HCEC 1CT (cell line): ENCODE measurements at regions not wholly inside any gene's neighbourhood (a gene's known extent, or its start where the extent isn't known, plus 50 kb on each side); places are given as distances from the start of the nearest gene placed in this dataset.

ENCODE experiments used
- DNase-seq: peaks from one replicate; pipeline ENCODE4 v3.0.0-alpha.2; 2017

DNA sequence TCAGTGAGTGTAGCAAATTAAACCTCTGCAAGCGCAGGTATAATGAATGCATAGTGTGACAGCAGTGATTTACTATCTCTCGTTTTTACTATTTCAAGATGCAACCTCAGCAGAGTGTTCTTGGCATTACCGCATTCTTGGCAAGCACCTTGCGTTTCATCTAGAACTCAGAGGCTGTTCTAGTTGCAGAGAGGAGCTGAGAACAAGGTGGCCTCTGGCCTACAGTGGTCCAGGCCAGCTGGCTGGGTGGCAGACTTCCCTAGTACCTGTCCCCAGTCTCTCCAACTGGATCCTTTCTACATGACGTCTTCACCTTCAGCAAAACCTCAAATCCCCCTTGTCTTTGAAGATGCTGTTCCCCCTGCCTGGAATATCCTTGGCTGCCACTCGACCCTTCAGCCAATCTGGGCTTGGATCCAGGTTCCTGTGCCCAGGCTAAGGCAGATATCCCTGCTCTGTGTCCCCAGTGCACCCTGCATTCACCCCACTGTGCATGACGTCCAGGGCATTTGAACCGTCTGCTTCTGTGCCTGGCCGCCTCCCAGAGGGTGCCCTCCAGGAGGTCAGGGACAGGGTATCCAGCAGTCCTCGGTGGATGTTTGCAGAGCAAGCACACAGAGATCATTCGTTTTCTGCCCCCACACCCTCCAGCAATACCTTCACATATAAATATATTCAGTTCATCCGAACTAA is 120.4 kb upstream of the CPEB4 start:
- no peak for DNase-seq

DNA sequence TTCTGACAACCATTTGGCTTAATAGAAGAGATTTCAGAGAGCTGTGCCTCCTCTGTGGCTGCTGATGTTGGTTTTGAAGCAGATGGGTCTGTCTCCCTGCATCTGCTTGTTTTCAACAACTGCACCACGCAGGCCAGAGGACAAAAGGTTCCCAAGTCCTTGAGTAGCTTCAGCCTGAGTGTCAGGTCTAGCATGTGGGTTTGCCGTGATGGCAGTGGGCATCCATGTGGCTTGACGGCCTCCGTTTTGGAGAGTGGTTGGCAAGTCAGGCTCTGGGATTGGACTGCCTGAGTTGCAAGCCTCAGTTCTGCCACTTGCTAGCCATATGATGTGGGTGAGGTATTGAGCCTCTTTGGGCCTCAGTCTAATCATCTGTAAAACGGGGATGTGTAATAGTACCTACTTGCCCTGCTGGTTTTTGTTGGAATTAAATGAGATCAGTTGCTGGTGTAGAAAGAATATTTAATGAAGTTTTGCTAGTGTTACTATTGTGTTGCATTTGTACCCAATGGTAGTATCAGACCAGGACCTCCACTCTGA is 119.8 kb upstream of the CPEB4 start:
- DNase-seq: no peak

DNA sequence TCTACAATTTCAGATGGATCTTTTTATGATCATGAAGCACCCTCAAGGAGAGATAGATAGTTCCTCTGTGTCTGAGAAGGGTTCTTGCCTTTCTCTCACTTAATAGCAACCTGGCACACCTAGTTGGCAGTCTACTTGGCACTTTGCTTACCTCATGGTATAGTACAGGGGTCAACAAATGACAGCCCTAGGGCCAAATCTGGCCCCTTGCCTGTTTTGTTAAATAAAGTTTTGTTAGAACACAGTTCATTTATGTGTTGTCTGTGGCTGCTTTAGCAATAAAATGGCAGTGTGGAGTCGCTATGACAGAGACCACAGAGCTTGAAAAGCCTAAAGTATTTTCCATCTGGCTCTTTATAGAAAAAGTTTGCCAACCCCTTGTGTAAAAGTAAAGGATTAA is 119.3 kb upstream of the CPEB4 start:
- no peak for DNase-seq

DNA sequence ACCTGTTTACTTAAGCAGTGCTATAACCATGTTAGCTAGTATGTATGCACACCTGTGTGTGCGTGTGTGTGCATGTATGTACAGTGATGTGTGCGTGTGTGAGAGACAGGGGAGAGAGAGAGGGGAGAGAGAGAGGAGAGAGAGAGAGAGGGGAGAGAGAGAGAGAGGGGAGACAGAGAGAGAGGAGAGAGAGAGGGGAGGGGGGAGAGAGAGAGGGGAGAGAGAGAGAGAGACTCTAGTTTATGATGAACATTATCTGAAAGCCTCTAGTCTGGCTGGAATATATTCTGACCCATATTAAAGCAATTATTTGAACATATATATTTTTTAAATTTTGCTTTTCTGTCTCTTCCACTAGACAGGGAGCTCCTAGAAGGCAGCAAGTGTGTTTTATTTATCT is 117.5 kb upstream of the CPEB4 start:
- no peak for DNase-seq

DNA sequence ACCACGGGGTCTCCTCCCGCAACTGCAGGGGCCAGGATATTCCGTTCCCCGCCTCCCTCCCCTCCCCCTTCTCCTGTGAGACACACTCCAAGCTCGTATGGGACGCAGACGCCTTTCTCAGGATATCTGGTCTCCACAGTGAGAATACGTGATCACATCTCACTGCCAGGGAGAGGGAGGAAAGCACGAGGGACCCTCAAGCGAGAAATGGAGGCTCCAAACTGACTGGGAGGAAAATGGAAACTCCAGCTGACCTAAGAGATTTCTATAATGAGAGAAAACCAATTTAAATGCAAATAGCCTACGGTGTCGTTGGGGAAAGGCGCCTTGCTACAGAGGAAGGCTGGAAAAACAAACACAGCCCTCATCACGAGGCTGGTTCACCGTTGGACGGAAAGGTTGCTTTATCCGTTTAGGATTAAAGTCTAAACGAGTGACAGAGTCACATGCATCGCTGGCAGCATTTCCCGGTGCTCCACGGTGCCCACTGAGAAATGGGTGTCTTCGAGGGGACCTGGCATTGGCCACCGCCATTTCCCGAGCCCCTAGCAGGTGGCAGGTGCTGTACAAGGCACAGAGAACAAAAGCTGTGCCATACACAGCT is 116.9 kb upstream of the CPEB4 start:
- DNase-seq: no peak

DNA sequence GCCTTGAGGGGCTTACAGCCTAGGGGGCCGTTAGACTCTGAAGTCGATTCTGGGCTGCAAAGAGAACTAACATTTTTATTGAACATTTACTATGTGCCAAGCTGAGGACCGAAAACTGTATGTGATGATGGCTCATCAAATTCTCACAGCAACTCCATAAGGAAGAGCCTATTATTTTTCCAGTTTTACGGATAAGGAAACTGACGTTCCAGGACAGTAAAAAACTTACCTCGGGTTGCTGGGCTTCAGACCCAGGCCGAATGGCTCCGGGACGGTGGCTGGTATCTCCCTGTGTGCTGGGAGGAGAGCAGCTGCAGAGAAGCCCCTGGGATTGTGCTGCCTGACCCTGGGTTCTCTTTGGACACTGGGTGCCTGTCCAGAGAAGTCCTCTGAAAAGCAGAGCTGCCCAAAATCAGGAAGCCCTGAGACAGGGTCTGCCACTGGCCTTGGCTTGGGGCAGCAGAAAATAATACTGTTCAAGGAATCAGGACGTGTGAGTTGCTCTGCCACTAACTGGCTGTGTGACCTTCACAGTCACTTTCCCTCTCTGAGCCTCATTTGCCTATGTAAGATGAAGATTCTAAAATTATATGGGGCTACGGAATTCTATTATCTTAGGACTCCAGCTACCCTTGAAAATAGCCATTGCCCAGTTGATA is 116.3 kb upstream of the CPEB4 start:
- DNase-seq: no peak

DNA sequence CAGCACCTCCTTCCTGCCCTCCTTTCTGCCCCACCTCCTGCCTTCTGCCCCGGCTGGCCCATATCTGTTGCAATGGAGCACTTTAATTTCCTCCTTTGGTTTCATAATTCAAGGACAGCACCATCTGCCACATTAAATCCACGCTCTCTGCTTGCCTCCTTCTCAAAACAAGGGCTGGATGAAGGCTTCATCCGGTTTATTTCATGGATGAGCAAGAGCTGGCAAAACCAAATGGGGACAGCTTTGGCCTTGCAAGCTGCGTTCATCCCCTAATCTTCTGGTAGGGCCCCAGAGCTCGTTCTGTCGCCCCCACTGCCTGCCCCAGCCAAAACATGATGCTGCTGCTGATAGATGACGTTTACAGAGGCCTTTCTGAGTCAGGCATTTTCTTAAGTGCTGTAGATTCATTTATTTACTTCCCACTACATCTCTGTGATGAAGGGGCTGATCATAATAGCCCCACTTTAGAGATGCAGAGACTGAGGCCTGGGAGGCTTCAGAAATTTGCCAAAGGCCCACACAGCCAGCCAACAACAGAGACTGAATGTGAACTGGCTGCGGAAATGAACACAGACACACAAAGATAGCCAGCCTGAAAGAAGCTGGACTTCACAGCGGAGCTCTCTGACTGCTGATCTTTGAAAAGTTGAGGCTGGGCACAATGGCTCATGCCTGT is 115.6 kb upstream of the CPEB4 start:
- DNase-seq: no peak

DNA sequence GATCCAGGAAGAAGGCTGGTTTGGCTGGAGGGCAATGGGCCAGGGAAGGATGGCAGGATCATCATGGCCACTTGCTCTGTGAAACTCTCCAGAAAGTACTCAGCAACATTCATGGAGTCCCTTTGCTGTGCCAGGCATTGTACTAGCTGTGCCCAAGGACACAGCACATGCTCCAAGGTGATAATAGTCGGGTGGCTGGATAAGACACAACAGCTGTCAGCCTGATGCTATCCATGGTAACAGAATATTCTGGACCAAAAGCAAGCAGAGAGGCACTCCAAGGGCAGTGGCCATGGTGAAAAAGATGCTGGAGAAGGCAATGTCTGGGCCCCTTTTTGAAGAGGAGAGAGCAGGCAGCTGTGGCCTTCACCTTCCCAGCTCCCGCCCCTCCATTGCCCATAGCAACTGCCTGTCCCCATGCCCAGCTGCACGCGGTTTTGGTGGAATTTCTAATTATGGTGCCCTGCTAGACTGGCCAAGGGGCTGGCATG is 113.8 kb upstream of the CPEB4 start:
- no peak for DNase-seq

DNA sequence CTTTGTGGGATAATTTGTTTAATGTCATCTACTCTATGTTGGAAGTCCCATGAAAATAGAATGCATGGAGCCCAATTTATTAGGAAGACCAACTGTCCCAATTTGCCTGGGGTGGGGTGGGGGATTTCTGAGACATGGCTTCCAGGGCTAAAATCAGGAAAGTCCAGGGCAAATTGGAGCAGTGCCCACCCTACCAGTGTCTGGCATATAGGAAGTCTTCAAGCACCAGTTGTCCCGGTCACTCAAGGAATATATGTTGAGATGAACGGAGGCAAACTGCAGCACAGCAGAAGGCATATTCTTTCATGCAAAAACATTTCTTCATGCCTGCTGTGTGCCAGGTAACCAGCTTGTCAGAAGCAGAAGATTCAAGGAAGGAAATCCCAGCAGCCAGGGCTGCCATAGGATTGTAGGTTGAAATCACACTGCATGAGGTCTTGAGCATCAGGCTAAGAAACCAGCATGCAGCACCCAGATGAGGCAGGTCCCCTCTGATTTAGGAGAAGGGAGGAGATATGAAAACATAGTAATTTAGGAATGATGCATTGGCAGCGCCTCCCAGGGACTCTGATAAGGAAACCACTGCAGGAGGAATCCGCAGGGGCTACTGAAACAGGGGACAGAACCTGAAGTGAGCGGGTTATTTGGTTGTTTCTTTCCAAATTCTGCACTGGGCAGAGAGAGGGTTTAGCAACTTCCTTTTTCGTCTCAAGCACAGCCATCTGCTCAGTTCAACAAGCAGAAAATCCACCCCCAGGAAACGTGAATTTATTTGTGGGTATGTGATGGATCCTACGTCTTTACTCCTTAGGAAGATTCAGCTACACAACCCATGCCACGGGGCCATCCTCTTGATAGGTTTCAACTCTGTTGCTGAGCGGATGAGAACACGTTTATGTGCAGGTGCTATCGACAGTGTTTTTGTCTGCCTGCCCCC is 112.6 kb upstream of the CPEB4 start:
- DNase-seq: no peak

DNA sequence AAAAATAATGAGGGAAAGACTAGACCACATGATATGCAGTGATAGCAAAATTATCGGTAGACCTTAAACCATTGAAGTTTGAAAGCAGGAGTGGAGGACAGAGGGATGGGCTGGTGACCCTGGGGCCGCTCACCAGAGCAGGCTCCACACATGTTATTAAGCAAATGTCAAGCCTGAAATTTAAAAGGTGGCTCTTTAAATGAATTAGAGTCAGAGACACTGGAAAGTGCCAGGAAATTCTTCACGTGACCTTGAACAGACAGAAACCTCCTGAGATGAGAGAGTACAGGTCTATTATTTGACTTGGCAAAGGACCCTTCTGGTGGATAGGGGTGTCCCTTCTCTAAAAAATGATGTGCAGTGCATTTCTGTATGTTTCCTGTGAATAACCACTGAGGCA is 111.0 kb upstream of the CPEB4 start:
- DNase-seq: no peak

DNA sequence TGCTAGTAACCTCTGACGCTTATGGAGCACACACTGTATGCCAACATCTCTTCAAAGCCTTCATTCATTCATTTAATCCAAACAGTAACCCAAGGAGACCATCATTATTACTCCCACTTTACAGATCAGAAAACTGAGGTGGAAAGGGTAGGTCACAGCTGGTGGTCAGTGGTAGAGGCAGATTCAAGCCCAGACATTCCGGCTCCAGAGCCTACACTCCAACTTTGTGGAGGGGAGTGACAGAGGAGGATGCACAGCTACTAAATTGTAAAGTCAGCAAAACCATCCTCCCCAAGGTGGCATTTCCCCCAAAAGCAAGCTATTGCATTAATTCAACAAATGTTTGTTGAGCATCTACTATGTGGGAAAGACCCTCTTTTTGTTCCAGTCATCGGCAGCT is 110.5 kb upstream of the CPEB4 start:
- DNase-seq: no peak

DNA sequence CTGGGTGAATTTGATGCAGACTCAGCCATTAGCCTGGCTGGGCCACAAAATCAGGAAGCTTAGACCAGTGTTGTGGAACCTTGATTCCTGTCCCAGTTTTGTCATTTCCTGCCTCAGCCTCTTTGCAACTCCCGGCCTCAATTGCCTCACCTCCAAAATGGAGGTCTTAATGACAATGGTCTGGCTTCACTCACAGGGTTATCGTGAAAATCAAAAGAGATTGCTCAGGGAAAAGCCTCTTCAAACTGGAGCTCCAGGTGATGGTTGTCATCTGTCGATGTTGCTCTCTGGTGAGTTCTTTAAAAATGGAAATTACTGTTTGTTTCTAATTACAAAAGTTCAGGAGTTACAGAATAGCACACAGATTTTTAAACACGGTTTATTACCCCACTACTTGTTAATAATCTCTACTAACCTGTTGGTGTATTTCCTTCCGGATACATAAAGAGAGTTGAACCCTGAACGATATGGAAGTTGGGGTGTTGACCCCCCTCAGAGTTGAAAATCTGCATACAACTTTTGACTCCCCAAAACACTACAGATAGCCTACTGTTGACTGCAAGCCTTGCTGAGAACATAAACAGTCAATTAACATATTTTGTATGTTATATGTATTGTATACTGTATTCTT is 109.9 kb upstream of the CPEB4 start:
- DNase-seq: no peak

DNA sequence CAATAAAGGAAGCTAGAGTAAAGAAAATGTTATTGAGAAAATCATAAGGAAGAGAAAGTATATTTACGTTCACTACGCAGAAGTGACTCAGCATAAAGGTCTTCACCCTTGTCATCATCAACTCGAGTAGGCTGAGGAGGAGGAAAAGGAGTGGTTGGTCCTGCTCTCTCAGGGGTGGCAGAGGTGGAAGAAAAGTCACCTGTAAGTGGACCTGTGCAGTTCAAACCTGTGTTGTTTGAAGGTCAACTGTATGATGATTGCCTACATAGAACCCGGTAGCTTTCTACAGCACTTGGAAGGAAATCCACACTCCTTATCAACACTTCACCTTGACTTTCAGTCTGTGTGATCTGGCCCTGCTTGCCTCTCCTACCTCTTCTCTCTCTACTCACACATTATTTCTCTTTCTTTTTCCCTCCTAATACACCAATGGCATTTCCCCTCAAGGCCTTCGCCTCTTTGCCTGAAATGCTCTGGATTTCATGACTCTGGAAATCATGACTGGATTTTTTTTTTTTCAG is 109.3 kb upstream of the CPEB4 start:
- DNase-seq: peak; percentile 42

DNA sequence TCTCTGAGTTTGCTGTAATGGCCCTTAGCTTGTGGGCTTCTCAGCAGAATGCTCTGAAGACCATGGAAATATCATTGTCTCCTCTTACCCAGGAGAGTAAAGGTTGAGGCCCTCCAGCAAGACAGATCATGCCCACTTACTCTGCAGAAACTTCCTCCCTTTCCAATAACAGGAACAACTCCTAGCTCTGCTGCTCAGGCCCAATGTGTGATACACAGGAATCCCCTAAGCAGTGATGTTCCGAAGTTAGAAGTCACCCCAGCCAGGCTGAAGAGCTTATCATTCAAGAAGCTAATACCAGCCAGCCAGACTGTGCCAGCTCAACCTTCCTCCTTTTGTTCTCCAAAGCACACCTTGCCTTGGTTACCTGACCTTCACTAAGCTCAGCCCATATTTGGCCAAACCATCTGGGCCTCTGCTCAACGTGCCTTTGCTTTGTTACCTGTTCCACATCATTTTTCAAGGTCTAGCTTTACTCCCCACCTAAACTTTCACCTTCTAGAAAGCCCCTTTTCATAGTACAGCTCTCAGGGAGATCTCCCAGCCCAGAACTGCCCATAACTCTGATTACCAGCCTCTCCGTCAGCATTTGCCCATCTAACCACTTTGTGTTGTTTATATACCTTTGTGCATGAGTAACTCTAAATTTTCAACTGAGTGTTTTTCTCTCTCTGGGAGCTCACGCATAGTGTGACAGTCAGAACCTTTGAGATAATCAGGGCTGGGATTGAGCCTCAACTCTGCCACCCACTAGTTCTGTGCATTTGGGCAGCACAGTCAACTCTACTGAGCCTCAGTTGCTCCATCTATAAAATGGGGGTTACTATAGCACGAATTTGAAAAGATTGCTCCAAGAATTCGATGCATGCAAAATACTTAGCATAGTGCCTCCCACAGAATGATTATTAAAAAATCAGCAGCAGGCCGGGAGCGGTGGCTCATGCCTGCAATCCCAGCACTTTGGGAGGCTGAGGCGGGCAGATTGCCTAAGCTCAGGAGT is 107.6 kb upstream of the CPEB4 start:
- no peak for DNase-seq

DNA sequence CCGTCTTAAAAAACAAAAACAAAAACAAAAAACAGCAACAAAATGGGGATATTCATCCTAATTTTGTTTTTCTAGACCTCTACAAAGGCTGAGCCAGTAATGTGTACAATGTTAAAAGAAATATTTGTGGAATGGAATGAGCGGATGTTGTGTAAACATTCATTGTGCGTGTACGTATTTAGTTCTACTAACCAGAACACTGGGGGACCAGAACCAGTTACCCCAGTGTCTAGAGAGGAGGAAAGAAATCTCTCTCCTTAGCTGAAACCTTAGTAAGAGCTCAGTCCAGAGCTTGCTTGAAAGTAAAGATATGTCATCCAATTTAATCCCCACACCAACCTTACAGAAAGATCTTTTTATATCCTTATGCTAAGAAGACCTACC is 106.7 kb upstream of the CPEB4 start:
- DNase-seq: peak; percentile 65

DNA sequence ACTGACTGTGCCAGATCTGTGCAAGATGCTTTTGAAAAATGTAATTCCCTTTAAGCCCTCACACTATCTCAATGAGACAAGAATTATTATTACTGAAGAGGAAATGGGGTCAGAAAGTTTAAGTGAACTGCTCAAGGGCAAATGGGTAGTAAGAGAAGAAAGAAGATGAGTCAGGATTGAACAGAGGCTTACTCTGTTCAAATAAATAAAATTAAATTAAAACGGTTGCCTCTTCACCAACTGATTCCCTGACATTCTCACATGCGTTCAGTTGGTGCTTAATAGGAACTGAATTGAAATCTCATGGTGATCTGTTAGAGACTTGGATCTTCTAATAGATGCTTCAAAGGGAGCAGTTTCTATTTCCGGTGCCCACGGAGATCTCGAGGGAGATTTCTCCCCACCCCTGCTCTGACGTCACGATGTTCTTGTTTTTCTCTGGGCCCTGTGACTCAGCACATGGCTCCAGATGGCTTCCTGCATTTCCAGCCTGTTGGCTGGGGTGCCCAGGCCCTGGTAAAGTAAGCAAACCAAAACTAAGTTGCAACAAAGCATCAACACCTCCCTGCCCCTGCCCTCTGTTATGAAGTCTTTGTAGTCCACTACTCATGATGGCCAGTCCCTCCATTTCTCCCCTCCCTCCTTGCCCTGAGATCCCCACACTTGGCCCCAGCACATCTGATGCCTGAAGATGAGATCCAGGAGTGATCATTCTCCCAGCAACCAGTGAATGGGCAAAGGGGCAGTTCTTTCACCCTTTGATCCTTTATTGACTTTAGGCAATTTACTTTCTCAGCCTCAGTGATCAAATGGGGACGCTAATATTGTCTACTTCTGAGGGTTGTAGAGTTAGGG is 106.1 kb upstream of the CPEB4 start:
- peak; percentile 94 for DNase-seq

DNA sequence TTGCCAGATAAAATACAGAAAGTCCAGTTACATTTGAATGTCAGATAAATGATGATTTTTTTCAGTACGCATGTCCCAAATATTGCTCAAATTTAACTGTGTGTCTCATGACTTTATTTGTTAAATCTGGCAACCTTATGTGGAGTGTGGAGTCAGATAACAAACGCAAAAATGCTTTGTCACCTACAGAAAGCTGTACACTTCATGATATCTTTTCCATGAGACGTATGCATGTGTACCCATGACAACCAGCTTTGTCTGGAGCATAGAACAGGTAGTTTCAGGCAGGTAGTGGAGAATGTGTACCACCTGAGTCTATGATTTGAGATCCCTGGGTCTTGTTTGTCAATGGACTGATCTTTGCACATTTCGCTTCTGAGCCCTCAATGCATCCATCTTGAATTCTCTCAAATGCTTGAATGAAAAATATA is 105.5 kb upstream of the CPEB4 start:
- DNase-seq: no peak

DNA sequence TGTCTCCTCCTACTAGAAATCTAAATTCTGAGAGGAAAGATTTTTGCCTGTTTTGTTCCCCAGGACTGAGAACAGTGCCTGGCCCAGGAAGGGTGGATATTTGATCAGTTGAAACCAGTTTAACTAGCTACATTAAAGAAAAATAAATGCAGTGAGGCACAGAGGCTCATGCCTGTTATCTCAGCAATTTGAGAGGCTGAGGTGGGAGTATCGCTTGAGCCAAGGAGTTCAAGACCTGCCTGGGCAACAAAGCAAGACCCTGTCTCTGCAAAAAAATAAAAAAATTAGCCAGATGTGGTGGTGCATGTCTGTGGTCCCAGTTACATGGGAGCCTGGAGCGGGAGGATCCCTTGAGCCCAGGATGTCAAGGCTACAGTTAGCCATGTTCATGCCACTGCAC is 104.8 kb upstream of the CPEB4 start:
- DNase-seq: no peak

DNA sequence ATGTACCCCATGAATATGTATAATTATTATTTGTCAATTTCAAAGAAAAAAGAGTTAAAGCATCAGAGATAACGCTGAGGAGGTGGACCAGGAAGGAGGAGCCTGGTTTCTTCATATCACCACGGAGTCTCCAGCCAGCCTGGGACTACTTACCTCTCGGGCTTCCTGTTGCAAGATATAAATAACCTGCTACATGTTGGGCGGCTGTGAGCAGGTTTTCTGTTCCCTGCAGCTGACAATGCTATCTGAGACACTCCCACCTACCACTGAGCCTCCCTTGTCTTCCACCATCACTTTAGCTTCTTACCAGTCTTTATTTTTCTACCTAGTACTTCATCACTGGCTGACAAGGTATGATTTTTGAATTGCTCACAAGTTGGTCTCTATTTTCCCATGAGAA is 102.7 kb upstream of the CPEB4 start:
- no peak for DNase-seq
